ENCODE measurements at regions not wholly inside any gene's neighbourhood (a gene's known extent, or its start where the extent isn't known, plus 50 kb on each side); places are given as distances from the start of the nearest gene placed in this dataset.
"Not testable (repeated sequence)": the region's sequence is repeated elsewhere in the genome, so short reads cannot be mapped to it uniquely, and the experiment has no call there.

DNA sequence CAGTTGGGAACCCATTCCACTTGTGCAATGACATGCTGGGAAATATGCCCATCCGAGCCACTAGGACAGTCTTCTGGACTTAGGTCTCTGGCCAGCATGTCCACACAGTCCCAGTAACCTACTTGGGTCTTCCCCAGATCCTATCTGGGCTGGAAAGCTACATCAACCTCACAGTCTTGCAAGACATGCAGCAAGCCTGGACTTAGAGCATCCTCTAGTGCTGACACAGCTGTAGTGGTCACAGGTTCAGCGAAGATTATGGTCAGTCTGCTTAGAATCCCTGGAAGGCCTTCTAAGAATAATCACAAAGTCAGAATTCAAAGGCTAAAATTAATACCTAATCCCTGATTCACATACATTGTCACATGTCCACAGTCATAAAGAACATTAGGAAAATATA, 842.7 kb downstream of the STPG2 start:
- DNase-seq = no peak

GRCh38 chr4:97305351-97305750, 837.9 kb downstream of the STPG2 start:
- no peak for DNase-seq

GRCh38 chr4:97309121-97309520, 834.2 kb downstream of the STPG2 start:
- no peak for DNase-seq

- DNase-seq = no peak
Observed at GRCh38 chr4:97317201-97317600, 826.1 kb downstream of the STPG2 start.

DNA sequence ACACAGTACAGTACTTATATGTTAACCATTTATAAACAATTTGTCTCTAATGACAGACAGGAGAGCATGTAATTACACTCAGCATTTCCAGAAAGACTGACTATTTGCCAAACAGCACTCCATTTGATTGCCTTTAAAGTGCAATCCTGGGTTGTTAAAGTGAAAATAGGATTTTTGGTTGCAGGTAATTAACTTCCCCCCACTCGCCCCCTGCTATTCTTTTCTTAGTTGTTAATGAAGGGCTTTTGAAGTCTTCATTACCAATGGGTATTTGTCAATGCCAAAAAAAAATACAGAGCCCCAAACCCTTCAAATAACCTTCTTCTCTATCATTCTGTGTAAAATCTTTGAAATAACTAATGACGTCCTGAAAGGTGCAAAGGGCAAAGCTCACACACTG, 825.6 kb downstream of the STPG2 start:
- no peak for DNase-seq

DNA sequence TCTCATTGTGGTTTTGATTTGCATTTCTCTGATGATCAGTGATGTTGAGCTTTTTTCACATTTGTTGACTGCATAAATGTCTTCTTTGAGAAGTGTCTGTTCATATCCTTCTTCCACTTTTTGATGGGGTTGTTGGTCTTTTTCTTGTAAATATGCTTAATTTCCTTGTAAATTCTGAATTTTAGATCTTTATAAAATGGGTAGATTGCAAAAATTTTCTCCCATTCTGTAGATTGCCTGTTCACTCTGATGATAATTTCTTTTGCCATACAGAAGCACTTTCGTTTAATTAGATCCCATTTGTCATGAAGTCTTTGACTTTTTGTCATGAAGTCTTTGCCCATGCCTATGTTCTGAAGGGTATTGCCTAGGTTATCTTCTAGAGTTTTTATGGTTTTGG, 817.5 kb downstream of the STPG2 start:
- DNase-seq = not testable (repeated sequence)

GRCh38 chr4:97330917-97331316, 812.4 kb downstream of the STPG2 start:
- no peak for DNase-seq

DNA sequence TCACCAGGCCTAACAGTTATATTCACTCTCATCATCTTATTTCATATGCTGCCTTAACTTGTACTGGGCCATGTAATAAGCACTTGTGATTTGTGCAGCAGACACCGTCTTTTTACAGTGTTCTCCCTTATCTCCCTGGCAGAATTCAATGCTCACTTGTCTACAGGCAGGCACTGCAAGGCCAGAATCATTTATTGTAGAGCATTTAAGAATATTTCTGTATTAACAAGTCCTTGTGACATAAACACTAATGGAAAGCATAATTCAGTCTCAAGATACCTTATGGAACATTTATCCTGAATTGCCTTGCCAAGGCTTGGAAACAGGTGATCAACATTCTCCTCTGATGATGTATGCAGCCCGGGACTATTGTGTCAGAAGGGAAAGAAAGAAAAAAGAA, 808.9 kb downstream of the STPG2 start:
- no peak for DNase-seq

DNA sequence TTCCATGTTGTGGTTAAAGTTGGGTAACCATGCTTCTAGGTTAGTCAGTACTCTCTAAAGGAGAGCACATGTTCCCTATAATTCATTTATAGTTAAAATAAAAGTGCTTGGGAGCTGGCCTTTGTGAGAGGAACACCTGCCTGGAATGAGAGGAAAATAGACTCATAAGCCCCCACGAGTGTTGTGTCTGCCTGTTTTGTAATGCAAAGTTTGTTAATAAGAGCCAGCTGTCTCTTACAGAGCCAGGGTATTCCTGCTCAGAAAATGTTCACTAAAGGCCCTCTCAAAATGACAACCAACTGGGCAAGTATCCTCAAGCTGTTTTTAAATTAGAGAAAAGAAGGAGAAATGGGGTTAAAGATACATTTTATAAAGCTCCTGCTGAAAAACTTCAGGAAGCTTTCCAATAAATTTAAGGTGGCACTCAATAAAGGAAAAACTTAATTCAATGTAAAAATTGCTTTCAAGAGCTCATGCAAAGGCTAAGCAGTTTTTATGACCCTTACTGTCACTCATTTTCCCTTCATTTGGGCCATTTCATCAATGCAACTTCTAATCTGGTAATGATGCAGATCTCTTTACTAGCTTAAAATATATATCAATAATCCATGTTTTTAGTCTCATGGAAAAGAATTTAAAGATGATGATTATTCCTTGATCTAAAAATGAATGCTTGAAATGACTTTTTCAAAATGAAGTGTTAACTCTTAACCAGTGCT, 793.6 kb downstream of the STPG2 start:
- DNase-seq = no peak

DNA sequence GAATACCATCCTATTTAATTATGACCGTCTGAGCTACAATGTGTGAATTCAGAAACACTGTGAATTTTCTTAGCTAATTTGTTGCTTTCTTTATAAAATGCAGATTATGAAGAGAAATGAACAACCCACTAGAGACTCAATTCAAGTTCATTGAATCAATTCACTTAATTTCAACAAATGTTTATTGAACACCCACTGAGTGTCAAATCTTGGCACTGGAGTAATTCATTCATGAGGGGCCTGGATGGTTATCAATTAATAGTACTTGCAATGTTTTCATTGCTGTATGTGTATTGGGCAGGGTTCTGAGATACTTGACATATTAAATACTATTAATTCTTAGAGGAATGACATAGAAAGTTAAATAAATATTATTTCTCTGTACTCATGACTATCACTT, 789.4 kb downstream of the STPG2 start:
- DNase-seq = no peak

DNA sequence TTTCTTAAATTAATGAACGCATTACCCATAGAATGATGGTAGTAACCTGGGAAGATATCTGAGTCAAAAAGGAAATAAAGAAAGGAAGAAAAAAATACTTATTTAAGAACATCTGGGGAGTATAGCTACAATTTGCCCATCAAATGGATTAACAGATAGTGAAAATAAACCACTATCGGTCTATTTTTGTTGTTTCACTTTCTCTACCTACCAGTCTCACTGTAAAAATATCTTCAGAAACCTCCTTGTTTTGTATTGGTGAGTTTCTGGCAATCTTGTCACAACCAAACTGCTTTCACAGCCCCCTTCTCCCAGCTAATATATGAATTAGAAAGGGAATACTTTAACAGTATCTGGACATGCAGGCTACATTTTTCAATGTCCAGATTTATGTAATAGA, 783.5 kb downstream of the STPG2 start:
- no peak for DNase-seq

- DNase-seq = no peak
Observed at GRCh38 chr4:97360733-97361132, 782.5 kb downstream of the STPG2 start.

DNA sequence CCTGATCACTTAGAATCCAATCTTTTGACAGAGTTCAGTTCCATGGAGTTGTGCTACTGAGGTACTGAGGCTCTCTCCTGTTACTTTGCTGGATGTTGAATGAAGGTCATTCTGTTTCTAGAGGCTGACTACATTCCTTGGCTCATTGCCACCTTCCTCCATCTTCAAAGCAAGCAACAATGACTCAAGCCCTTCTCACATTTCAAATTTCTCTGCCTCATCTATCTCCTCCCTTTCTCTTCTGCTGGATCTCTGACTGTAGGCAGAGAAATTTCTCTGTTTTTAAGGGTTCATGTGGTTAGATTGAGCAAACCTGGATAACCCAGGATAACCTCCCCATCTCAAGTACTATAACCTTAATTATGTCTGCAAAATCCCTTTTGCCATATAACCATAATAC, 775.4 kb downstream of the STPG2 start:
- DNase-seq = no peak

- no peak for DNase-seq
Observed at GRCh38 chr4:97370568-97370967, 772.7 kb downstream of the STPG2 start.

DNA sequence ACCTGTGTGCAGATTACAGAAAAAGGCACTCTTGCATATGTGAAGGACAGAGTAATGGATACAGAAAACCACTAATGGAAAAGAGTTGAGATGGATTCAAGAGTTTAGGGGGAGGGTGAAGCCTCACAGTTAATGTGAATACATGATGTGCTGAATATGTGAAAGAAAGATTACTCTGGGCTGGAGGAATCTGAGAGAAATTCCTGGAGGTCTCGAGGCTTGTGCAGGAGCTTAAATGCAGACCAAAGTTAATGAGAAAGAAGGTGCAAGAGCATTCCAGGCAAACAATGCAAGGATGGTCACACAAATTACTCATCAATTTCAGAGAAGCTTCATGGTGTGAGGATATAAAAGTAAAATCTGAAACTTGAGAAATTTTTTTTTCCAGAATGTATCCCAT, 768.8 kb downstream of the STPG2 start:
- no peak for DNase-seq

DNA sequence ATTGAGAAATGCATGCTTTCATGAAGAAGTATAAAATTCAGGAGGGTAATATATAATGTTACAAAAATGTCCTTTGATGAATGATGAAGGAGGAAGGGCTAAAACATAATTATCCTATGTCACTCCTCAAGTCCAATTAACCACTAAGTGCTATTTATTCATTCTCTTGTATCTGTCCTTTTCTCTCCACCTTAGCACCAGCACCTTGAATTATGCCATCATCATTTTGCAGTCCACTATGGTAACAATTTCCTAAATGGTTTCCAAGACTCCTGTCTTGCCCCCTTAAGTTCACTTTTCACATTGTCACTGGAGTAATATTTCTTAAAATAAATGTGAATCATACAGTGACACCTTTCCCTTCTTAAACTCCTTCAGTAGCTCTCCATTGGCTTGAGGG, 756.3 kb downstream of the STPG2 start:
- DNase-seq = no peak

DNA sequence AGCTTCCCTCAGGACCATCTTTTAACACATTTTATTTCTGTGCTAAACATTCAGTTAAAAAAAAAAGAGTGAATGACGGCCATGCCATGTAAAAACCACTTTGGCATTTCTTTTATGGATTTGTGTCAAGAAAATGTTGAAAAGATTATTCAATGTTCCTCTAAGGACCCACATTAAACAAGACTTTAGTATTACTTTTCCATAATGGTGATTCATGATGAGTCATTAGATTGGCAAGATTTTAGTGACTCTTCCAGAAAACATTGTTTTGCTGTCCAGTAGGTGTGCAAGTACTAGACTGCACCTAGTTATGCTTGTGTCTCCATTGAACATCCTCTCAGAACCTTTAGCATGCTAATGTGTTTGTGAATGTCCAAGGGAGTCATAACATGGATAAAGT, 748.6 kb downstream of the STPG2 start:
- no peak for DNase-seq

DNA sequence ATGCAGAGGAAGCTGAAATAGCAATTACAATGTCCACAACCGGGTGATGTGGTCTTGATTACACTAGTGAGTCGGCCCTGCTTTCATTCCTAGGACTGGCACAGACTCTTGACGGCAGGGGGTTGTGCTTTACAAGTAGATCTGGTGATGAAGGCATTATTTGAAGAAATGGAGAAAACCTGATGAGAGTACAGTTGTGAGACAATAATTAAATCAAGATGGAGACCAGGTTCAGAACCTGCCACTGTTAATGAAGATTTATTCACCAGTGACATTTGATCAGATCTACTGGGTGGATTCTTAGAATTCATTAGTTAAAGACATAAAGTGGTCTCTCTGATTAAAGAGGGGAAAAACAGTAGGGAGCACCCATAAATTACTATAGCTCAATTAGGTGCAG, 747.2 kb downstream of the STPG2 start:
- no peak for DNase-seq

- no peak for DNase-seq
Observed at GRCh38 chr4:97396605-97397004, 746.7 kb downstream of the STPG2 start.

DNA sequence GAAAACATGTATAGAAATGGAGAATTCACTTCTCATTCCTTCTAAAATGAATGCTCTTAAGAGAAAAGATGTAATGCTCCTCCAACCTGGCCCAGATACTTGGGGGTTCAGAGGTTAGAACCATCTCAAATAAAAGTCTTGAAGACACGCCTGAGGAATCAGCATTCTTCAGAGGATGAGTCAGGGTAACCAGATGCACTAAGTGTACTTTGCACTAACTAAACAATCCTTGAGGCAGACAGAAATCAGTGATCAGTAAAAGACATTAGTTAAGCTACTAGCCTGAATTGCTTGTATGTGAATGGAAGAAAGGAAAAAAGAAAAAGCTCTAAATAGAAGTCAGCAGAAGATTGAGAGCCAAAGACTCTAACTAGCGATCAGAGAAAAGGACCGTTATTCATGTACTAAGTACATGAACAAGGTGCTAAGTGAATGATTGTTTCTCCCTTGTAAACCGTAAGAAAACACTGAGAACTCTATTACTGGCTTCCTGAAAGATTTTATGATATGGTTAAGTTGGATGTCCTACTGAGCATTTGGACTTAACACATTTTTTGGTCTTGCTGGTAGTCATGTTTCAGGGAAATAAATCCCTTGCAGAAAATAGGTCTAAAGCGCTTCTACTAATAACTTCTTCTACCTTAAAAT, 738.3 kb downstream of the STPG2 start:
- DNase-seq = no peak

- DNase-seq = no peak
Observed at GRCh38 chr4:97411356-97411755, 731.9 kb downstream of the STPG2 start.

DNA sequence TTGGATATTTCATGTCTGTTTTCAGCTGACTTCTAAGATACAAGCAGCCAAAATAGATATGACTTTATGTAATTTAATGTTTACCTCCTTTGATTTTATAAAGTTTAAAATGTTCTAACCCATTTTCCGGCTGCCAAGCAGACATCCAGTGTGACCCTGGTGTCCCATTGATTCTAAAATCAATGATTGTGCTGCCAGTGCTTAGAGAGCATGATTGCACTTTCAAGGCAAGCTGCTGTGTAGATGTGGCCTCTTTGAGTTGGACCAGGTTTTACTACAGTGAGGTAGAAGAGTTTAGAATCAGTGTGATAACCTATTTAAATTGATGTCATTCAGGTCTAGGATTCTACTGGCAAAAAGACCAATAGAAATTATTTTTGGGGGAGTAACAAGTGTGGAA, 730.9 kb downstream of the STPG2 start:
- DNase-seq = no peak

- no peak for DNase-seq
Observed at GRCh38 chr4:97414161-97414560, 729.1 kb downstream of the STPG2 start.

DNA sequence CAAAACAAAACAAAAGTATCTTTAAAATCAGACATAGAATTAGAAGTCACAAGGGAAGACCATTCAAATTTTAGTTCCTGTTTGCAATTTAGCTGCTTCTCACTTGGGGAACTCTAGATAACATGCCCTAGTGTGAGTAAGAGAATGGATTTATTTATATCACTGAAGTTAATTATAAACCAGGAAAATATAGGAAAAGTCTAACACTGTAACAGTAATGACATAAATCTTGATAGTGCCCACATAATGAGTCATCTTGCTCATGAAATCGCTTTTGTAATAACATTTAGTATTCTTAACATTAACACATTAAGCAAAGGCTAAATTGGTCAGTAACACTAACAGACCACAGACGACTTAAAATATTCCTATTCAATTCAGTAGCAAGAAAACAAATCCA, 710.7 kb downstream of the STPG2 start:
- DNase-seq = no peak
